Right cardiac atrium (tissue), 5 donors: ENCODE measurements at regions not wholly inside any gene's neighbourhood (a gene's known extent, or its start where the extent isn't known, plus 50 kb on each side); places are given as distances from the start of the nearest gene placed in this dataset.
A peak's percentile ranks its signal among the peaks of the same experiment; 100 is the strongest.

Source experiments
- ATAC-seq, 2 donors: fragments of 200-7000 bp; cut with Tn5 transposase; one replicate each; pipeline versions ENCODE4 v1.8.0 to v1.9.1; 2020; ENCODE audit warnings: moderate library complexity in 2 of 2, mild to moderate bottlenecking in 1 of 2
- DNase-seq, 3 donors: peaks; one replicate each; pipeline ENCODE4 v3.0.0-alpha.2; 2020
- H3K27ac ChIP-seq: one replicate; pipeline ENCODE4 v1.5.1; 2013; ENCODE audit warnings: mild to moderate bottlenecking, low read length, control low read depth, moderate library complexity
- H3K27me3 ChIP-seq: one replicate; pipeline ENCODE4 v1.6.1; 2013; ENCODE audit not compliant: control insufficient read depth, insufficient read depth
- H3K4me1 ChIP-seq: one replicate; pipeline ENCODE4 v1.6.1; 2013; ENCODE audit warnings: low read length; ENCODE audit not compliant: control insufficient read depth, insufficient read depth
- H3K4me3 ChIP-seq: one replicate; pipeline ENCODE4 v1.5.1; 2013; ENCODE audit warnings: low read length, control low read depth
- H3K9me3 ChIP-seq: one replicate; pipeline ENCODE4 v1.6.1; 2013; ENCODE audit warnings: low read length; ENCODE audit not compliant: control insufficient read depth
- WGBS: extraction: QIAGEN DNeasy Blood & Tissue Kit; methylation state at CpG from one replicate; pipeline ENCODE4 v1.1.7; 2013; 5-methylcytosine and 5-hydroxymethylcytosine counted together
- intact Hi-C, 4 donors: fragments of 100-400 bp; cut with DNase I; formaldehyde crosslinking; loops; one replicate each; pipeline versions ENCODE4 v1.11.0 to v1.14.0; 2022 to 2023
- donor health status: healthy with polysubstance abuse.
- donor health status: DM: no; HTN: yes; CAD: no.
- donor health status: DM: no; HTN: no; CAD: no.
- donor health status: DM: no; HTN: yes; CAD: no; lungs with severe emphysema.
- donor health status: DM: yes; HTN: yes; CAD: no.

DNA sequence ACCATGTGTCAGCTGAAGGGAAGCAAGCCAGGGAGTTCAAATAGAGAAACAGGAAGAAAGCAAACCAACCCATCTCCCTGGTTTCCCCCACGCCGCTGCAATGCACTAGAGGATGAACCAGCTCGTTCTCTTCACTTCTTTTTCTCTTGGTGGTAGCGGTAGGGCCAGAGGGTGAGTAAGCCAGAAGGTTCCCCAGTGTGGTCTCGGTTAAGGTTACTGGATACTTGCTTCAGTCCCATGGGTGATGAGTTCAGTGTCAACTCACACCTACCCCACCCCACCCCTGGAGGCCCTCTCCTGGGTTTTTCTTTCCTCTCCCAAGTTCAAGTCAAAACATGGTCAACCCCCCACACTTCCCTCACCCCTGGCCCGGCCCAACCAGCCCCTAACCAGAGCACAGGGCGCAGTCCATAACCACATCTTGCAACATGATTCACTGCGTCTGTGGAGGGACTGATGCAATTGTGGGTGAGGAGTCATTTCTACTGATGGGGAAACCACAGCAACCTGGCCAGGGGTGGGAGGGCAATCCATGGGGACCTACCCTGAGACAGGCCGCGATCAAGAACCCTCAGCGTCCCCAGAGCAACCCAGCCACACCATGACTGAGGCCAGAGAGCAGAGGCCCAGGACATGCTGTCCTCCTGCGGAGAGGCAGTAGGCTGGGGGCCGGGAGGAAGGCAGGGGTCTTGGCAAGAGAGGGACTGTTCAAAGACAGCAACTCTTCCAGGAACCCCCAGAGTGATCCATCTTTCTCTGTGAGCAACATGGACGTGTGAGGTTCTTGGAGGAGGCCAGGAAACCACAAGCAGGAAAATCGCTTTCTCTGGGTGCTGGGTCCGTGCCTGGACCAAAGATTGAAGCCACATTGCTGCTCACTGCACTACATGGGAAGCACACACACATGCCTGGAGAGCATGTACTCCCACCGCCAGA, 276.6 kb downstream of the UACA start:
- peak in 1 of 3 donors; percentile 40 for DNase-seq
- intact Hi-C loops: loop anchor here (5.0 to 10.0 kb wide), 5 partner anchors 752 to 1014 kb away; no protein-coding TSS in a partner anchor
- peak; percentile 29 to 54 for ATAC-seq
- H3K9me3 ChIP-seq: no peaks in the 10 kb centered on the region
- H3K27me3 ChIP-seq: no peaks in the 10 kb centered on the region
- H3K4me1 ChIP-seq: no peaks in the 10 kb centered on the region
- 79% methylated on average over 17 of the region's 17 CpGs for WGBS
- no peak overlapping the region for H3K27ac ChIP-seq
- H3K4me3 ChIP-seq: no peak overlapping the region

DNA sequence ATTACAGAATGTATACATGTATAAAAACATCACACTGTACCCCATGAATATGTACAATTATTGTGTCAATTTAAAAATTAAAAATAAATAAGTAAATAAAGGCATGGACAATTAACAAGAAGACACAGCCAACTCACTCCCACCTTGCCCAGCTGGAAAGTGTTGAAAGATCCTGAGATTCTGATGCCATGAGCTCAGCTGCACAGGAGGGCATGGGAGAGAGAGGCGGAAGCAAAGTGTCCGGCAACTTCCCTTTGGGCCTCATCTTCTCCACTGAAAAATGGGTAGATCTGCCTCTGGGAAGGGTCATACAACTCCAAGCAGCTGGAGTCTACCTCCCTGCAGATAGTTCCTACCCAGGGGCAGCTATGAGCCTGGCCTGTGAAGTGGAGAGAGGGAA, 277.3 kb downstream of the UACA start:
- Histone ChIP-seq H3K4me1 (no peaks in the 10 kb centered on the region), H3K27ac (no peak overlapping the region), H3K9me3 (no peaks in the 10 kb centered on the region), H3K4me3 (no peak overlapping the region), H3K27me3 (no peaks in the 10 kb centered on the region)
- ATAC-seq (no peak), DNase-seq (no peak)
- intact Hi-C loops: loop anchor here (5.0 to 10.0 kb wide), 5 partner anchors 751 to 1014 kb away; no protein-coding TSS in a partner anchor
- whole genome bisulfite sequencing: 92% methylated on average over 2 of the region's 2 CpGs

DNA sequence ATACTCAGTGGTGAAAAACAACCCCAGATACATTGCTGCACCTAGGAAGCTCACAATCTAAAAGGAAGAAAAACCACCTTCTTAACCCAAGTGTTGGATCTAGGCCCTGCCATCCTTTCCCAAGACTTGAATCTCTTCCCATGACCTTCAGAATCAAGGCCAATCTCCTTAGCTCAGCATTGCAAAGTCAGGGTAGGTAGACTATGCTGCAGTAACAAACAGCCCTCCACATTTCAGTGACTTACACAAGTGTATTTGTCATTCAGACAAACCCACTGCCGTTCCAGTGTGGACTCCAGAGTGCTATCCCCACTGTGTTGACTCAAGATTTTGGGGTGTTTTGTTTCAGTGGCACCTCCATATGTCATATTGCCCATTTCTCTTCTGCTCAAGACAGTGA, 278.4 kb downstream of the UACA start:
- WGBS: 58% methylated on average over 1 of the region's 1 CpG
- intact Hi-C loops: loop anchor here (5.0 to 10.0 kb wide), 5 partner anchors 750 to 1013 kb away; no protein-coding TSS in a partner anchor
- Histone ChIP-seq H3K27ac (no peak overlapping the region), H3K4me3 (no peak overlapping the region), H3K9me3 (no peaks in the 10 kb centered on the region), H3K27me3 (no peaks in the 10 kb centered on the region), H3K4me1 (peaks cover 2% of the 10 kb centered on the region)
- DNase-seq (no peak), ATAC-seq (no peak)

DNA sequence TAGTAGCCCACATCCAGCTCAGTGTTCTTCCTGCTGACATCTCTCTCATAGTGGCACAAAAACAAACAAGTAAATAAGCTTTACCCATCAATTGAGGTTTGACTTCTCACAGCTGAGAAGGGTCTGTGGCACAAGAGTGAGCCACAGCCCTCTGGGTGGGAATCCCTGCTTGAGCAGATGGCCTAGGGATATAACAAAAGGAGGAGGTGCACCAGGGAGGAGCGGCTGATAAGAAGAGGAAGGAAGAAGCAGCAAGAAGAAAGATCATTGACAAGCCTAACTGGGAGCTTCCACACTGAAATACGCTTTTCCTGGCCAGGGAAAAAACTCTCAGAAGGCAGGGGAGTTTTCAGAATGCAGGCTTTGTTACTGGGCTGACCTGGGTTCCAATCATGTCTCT, 279.8 kb downstream of the UACA start:
- Histone ChIP-seq H3K4me1 (peaks cover 2% of the 10 kb centered on the region), H3K27me3 (no peaks in the 10 kb centered on the region), H3K27ac (no peak overlapping the region), H3K4me3 (no peak overlapping the region), H3K9me3 (no peaks in the 10 kb centered on the region)
- WGBS: 64% methylated on average over 2 of the region's 2 CpGs
- no peak for ATAC-seq
- peak in 1 of 3 donors; percentile 1 for DNase-seq
- intact Hi-C loops: loop anchor here in 3 of 4 donors (10.0 kb wide), 2 partner anchors 749 to 909 kb away; no protein-coding TSS in a partner anchor

DNA sequence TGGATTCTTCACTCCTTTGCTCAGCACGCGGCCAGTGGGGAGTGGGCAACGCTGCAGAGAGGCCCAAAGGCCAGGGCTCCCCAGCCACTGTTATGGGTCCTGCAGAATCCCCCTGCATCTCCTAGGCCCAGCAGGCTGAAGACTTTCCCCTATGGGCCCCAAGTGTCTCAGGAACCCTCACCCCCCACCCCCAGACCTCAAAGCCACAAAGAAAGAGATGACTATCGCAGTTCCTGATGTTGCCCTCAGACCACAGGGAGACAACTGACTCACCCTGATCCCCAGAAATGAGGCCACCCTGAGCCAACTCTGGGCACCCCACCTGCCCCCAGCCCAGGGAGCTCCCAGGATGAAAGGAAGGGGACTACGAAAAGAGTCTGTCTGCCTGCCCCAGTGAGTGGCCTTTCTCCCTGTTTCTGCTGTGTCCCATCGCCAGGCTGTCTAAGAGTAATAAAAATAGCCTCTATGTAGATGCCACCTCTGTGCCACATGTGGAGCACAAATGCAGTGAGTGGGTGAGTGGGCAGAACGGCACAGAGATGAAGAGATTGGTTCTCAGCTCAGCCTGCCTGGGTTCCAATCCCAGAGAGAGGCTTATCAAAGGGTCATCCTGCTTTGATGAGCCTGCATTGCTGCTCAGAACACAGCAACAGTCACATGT, 283.0 kb downstream of the UACA start:
- DNase-seq (peak in 1 of 3 donors; percentile 16), ATAC-seq (no peak)
- no peaks in the 10 kb centered on the region for H3K27me3 ChIP-seq
- no peak overlapping the region for H3K4me3 ChIP-seq
- H3K9me3 ChIP-seq: no peaks in the 10 kb centered on the region
- H3K27ac ChIP-seq: no peak overlapping the region
- WGBS: 76% methylated on average over 7 of the region's 7 CpGs
- peaks cover 2% of the 10 kb centered on the region for H3K4me1 ChIP-seq
- intact Hi-C loops: loop anchor here in 3 of 4 donors (10.0 kb wide), 2 partner anchors 746 to 906 kb away; no protein-coding TSS in a partner anchor

DNA sequence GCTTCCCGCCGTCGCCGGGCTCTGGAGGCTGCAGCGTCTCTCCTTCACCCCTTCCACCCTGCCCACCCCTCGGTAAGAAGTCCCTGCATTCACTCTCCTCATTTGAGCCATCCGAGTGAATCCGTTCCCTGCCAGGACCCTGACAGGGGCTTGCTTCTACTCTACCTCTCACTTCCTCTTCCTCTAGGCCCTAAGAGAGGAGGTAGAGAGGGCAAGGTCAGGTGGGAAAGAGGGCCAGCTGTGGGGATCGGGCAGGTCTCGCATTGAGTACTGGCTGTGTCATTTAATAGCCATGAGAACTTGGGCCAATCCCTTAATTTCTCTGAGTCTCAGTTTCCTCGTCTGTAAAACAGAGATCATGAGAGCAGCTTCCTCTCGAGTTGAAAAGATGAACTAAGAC, 283.6 kb downstream of the UACA start:
- peaks cover 2% of the 10 kb centered on the region for H3K4me1 ChIP-seq
- no peak overlapping the region for H3K27ac ChIP-seq
- no peak overlapping the region for H3K4me3 ChIP-seq
- no peaks in the 10 kb centered on the region for H3K9me3 ChIP-seq
- DNase-seq (peak in 1 of 3 donors; percentile 10), ATAC-seq (no peak)
- H3K27me3 ChIP-seq: no peaks in the 10 kb centered on the region
- 92% methylated on average over 12 of the region's 12 CpGs for WGBS
- intact Hi-C loops: loop anchor here in 3 of 4 donors (10.0 kb wide), 2 partner anchors 745 to 905 kb away; no protein-coding TSS in a partner anchor

DNA sequence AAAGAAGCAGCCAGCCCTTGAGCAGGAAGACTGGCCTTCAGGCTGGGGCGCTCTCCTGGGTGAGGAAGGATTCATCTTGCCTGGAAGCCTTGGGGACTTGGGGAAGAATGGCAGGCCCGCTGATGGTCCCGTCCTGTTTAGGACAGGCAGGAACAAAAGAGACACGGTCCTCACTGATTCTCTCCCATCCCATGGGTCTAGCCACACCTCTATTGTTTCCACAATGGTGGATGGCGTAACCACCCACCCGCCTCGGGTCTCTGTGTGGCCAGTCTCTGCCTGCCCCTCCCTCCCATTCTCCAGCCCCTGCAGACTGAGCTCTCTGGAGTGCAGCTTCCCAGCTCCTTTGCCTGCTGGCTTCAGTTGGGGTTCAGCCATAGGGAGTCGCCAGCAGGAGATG, 284.3 kb downstream of the UACA start:
- Histone ChIP-seq H3K9me3 (no peaks in the 10 kb centered on the region), H3K27me3 (no peaks in the 10 kb centered on the region), H3K27ac (no peak overlapping the region), H3K4me1 (peaks cover 2% of the 10 kb centered on the region), H3K4me3 (no peak overlapping the region)
- peak in 1 of 3 donors; percentile 40 for DNase-seq
- WGBS: 80% methylated on average over 8 of the region's 8 CpGs
- no peak for ATAC-seq
- intact Hi-C loops: no loop called here

DNA sequence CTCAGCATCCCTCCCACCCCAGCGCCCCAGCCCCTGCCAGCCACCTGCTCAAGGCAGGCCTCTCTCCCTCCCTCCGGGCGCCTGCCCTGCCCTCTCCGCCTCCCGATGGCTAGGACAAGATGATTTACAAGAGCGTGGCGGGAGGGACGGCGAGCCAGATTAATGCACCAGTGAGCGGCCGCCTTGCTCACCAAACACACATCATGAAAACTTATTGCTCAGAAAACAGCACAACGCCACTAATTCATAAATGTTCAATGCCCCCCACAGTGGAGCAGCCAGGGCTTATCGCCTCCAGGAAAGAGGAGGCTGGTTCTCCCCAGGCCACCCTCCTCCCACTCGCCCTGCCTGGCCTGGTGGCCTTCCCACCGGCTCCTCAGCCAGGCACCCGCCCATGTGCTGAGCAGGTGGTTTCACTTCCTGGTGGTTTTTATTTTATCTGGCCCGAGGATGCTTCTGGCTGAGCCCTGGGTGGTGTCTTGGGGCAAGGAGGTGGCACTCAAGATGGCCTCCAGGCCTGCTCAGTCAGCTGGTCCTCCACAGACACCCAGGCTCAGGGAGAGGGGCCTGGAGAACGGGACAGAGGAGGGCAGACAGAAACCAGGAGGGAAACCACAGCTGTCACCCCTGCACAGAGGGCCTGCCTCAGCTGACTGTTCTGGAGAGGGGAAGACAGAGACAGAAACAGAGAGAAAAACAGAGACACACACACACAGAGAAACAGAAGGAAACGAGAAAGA, 284.9 kb downstream of the UACA start:
- Histone ChIP-seq H3K4me1 (peaks cover 2% of the 10 kb centered on the region), H3K9me3 (no peaks in the 10 kb centered on the region), H3K27ac (no peak overlapping the region), H3K27me3 (no peaks in the 10 kb centered on the region), H3K4me3 (no peak overlapping the region)
- 82% methylated on average over 19 of the region's 19 CpGs for WGBS
- peak; percentile 29 to 72 (median 61) for DNase-seq
- no peak for ATAC-seq
- intact Hi-C loops: no loop called here

DNA sequence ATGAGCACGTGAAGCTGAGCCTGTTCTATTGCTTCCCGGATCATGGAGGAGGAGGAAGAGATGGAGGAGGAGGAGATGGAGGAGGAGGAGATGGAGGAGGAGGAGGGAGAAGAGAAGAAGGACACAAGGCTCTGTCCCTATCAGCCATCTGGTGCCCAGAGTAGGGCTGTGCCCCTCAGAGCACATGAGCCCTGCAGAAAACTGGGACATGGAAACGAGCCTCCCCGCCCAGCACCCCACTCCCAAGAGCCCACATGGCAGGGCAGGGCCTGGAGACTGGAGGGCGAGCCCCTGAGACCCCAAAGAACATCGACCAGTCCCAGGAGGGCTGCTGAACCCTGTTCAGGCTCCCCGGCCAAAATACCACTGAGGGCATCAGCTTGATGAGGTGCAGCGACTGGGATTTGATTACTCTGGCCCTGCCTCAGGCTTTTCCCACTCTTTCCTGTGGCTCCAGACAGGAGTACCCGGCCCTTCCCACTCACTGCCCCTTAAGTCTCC, 285.6 kb downstream of the UACA start:
- Histone ChIP-seq H3K4me1 (peaks cover 2% of the 10 kb centered on the region), H3K9me3 (no peaks in the 10 kb centered on the region), H3K27me3 (no peaks in the 10 kb centered on the region), H3K4me3 (no peak overlapping the region), H3K27ac (no peak overlapping the region)
- WGBS: 88% methylated on average over 9 of the region's 9 CpGs
- ATAC-seq (no peak), DNase-seq (peak in 1 of 3 donors; percentile 27)
- intact Hi-C loops: no loop called here

DNA sequence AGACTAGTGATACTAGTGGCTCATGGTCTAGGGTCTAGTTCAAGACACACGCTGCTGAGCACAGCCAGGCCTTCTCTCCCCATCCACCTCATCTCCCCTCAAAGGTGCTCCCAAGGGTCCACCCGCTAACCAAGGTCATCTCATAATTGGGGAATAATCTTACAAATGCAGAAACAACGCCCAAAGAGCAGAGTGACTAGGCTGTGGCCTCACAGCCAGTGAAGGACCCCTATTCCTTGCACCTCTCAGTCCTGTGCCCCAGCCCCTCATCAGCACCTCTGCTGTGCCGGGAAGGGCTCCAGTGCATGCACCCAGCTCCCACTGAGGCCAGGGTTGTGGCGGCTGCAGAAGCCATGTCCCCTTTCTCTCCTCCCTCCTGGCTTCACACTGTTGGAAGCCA, 286.9 kb downstream of the UACA start:
- ATAC-seq: no peak
- H3K4me3 ChIP-seq: no peak overlapping the region
- H3K4me1 ChIP-seq: peaks cover 2% of the 10 kb centered on the region
- no peaks in the 10 kb centered on the region for H3K9me3 ChIP-seq
- intact Hi-C loops: no loop called here
- DNase-seq: peak in 1 of 3 donors; percentile 24
- 97% methylated on average over 5 of the region's 5 CpGs for WGBS
- H3K27ac ChIP-seq: no peak overlapping the region
- H3K27me3 ChIP-seq: no peaks in the 10 kb centered on the region
